ENCODE measurements at regions not wholly inside any gene's neighbourhood (a gene's known extent, or its start where the extent isn't known, plus 50 kb on each side); places are given as distances from the start of the nearest gene placed in this dataset.

DNA sequence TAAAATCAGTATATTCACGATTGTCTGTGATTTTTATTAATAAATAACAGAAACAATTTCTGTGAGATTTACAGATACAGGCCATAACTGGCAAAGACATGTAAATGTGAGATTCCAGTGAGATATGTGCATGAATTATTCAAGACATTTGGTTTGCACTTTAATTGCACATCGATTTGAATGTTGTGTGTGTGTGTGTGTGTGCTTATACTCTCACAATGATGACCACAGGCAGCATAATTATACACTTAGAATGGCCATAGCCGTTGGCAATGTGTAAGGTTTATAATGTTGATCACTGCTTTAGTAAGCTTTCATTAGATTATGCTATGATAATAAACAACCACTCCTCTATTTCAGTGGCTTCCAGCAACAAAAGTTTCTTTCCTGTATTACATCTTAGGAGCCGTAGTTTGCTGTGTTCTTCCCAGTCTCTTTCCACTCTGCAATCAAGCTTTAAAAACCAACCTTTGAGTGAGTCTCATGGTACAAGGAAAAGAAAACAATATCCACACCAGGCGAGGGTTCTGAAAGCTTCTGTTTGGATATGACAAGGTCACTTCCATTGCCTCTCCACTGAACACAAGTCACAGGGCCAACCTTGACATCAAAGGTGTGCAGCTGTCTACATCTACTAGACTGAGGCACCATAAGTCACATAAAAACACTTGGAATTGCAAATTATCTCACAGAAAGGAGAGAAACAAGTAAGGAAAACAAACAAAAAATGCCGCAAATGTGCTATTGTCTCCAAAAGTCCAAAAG lies 897.7 kb downstream of the RAB28 start:
- Histone ChIP-seq H2AK5ac (ENCODE audit: low read depth, low read length) (no peak overlapping the region), H3K27ac (ENCODE audit: low read depth, low read length) (no peak overlapping the region), H3K4ac (replicated peaks; ENCODE audit: insufficient read length, low read depth, low read length) (no peak overlapping the region), H2BK120ac (replicated peaks; ENCODE audit: low read depth, low read length) (no peak overlapping the region), H3K4me2 (ENCODE audit: insufficient read depth in 1 of 2, low read depth in 2 of 2, low read length in 2 of 2) (no peak overlapping the region), H3K56ac (replicated peaks; ENCODE audit: insufficient read length, low read depth, low read length) (no peak overlapping the region), H4K20me1 (replicated peaks in 1 of 2; ENCODE audit: control insufficient read depth in 1 of 2, insufficient read depth in 2 of 2, low read length in 2 of 2) (no peaks in the 10 kb centered on the region), H2BK12ac (ENCODE audit: low read depth, low read length) (no peak overlapping the region; the same call in 1 of the 2 replicates), H4K8ac (ENCODE audit: extremely low read depth, insufficient read depth, low read length) (no peak overlapping the region), H3K14ac (ENCODE audit: insufficient read length) (no peak overlapping the region), H3K4me1 (replicated peaks in 1 of 4; ENCODE audit: control insufficient read depth in 3 of 4, insufficient read depth in 4 of 4, low read length in 3 of 4) (no peaks in the 10 kb centered on the region), H3K18ac (ENCODE audit: extremely low read depth, low read length) (no peak overlapping the region), H3K27me3 (replicated peaks in 1 of 4; ENCODE audit: control insufficient read depth in 3 of 4, extremely low read depth in 1 of 4, insufficient read depth in 3 of 4, low read length in 3 of 4) (no peaks in the 10 kb centered on the region), H4K91ac (replicated peaks; ENCODE audit: insufficient read length, low read length) (no peak overlapping the region), H2BK5ac (ENCODE audit: low read depth, low read length) (no peak overlapping the region), H3K79me2 (ENCODE audit: control insufficient read depth in 1 of 2, insufficient read depth in 2 of 2, low read length in 2 of 2) (no peaks in the 10 kb centered on the region), H3K9ac (replicated peaks in 1 of 4; ENCODE audit: extremely low read depth in 1 of 4, low read depth in 3 of 4, low read length in 3 of 4) (no peak overlapping the region), H3K36me3 (ENCODE audit: control insufficient read depth in 2 of 4, insufficient read depth in 4 of 4, low read length in 3 of 4) (no peaks in the 10 kb centered on the region), H4K5ac (ENCODE audit: insufficient read length, low read depth, low read length) (no peak overlapping the region), H3K79me1 (ENCODE audit: low read depth, low read length) (no peaks in the 10 kb centered on the region), H3K9me3 (ENCODE audit: insufficient read depth in 2 of 2, low read depth in 1 of 2, low read length in 1 of 2) (no peaks in the 10 kb centered on the region), H2BK20ac (ENCODE audit: low read length) (no peak overlapping the region), H2AFZ (ENCODE audit: low read length) (0 out of 2 replicates have a peak overlapping the region, but pooled peaks have one; percentile 5), H3K23ac (ENCODE audit: insufficient read length) (no peak overlapping the region), H3K4me3 (ENCODE audit: extremely low read depth in 1 of 4, insufficient read depth in 2 of 4, low read depth in 3 of 4, low read length in 4 of 4) (no peak overlapping the region), H3K23me2 (ENCODE audit: low read depth, low read length) (no peaks in the 10 kb centered on the region), H2BK15ac (ENCODE audit: low read length) (no peak overlapping the region)
- TF ChIP-seq SIRT6 (IDR thresholded peaks at IDR 0.05; ENCODE audit: low read length) (no peak), ASH2L (IDR thresholded peaks at IDR 0.05; ENCODE audit: low read length) (no peak), TBP (IDR thresholded peaks at IDR 0.05; ENCODE audit: low read depth, low read length) (no peak), RXRA (IDR thresholded peaks at IDR 0.05; ENCODE audit: insufficient read depth, low read depth, low read length) (no peak), GTF2F1 (IDR thresholded peaks at IDR 0.05; ENCODE audit: borderline replicate concordance, low read depth, low read length) (no peak), TAF1 (IDR thresholded peaks at IDR 0.05; ENCODE audit: low read depth, low read length) (no peak), EP300 (IDR thresholded peaks at IDR 0.05; ENCODE audit: borderline replicate concordance in 1 of 2, low read depth in 2 of 2, low read length in 2 of 2) (no peak), KDM4A (IDR thresholded peaks at IDR 0.05; ENCODE audit: low read depth, low read length, severe bottlenecking) (no peak), TAF7 (optimal IDR thresholded peaks at IDR 0.05; ENCODE audit: borderline replicate concordance, low read depth, low read length) (no peak), RNF2 (IDR thresholded peaks at IDR 0.05; ENCODE audit: borderline replicate concordance, low read depth, low read length, missing control alignments, poor library complexity, severe bottlenecking) (no peak), BRCA1 (IDR thresholded peaks at IDR 0.05; ENCODE audit: low read depth, low read length) (no peak)
- TF ChIP-seq, protein P1, sequence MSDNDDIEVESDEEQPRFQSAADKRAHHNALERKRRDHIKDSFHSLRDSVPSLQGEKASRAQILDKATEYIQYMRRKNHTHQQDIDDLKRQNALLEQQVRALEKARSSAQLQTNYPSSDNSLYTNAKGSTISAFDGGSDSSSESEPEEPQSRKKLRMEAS (IDR thresholded peaks at IDR 0.05) = no peak
- ChIA-PET CTCF (ENCODE audit: partially characterized antibody) (interaction anchor here (1.0 to 2.0 kb wide), 2 partner anchors 9 to 18 kb away, joined by 3 to 9 read pairs; no protein-coding TSS in a partner anchor), POLR2A (ENCODE audit: partially characterized antibody) (no interaction called here)
- no peak for DNase-seq (ENCODE audit: low read depth in 1 of 2, low spot score in 2 of 2)
- no peak for FAIRE-seq
- WGBS, 2 experiments (ENCODE audit: extremely low coverage in 1 of 2, insufficient coverage in 1 of 2, insufficient read length in 1 of 2, insufficient replicate concordance in 2 of 2, low coverage in 1 of 2, low lambda C conversion rate in 2 of 2, missing lambda C conversion rate in 1 of 2) = 83% methylated on average over 6 of the region's 6 CpGs; no CpG with 5 or more reads in 1 of the 2 experiments
